ENCODE measurements at regions not wholly inside any gene's neighbourhood (a gene's known extent, or its start where the extent isn't known, plus 50 kb on each side); places are given as distances from the start of the nearest gene placed in this dataset.

GRCh38 chr2:3951131-3951954 lies 248.0 kb downstream of the DCDC2C start:
- Histone ChIP-seq H3K4me3 (no peak overlapping the region), H3K36me3 (no peaks in the 10 kb centered on the region), H3K9me3 (peaks cover 0 to 10% (median 5%) of the 10 kb centered on the region in 4 donors), H3K4me1 (no peaks in the 10 kb centered on the region), H3K27me3 (peaks cover 0 to 23% (median 0%) of the 10 kb centered on the region in 4 donors), H3K27ac (replicated peaks in 1 of 4) (no peak overlapping the region)
- TF ChIP-seq EP300 (IDR thresholded peaks at IDR 0.05), result no peak
- TF ChIP-seq POLR2A (IDR thresholded peaks at IDR 0.05; ENCODE audit: low read depth), result no peak
- TF ChIP-seq POLR2AphosphoS5 (IDR thresholded peaks at IDR 0.05), result no peak
- TF ChIP-seq CTCF (IDR thresholded peaks at IDR 0.05), result no peak
- peak; percentile 42 for DNase-seq (ENCODE audit: extremely low spot score)
- WGBS, result 86% methylated on average over 8 of the region's 11 CpGs
- intact Hi-C loops (cut with DNase I), result no loop called here

GRCh38 chr2:3952866-3953516 lies 249.6 kb downstream of the DCDC2C start:
- H3K4me3 ChIP-seq, result no peak overlapping the region
- TF ChIP-seq POLR2A (IDR thresholded peaks at IDR 0.05; ENCODE audit: low read depth), result no peak
- peak; percentile 39 for DNase-seq (ENCODE audit: extremely low spot score)
- no peaks in the 10 kb centered on the region for H3K4me1 ChIP-seq
- H3K27ac ChIP-seq (replicated peaks in 1 of 4), result no peak overlapping the region
- peaks cover 0 to 30% (median 0%) of the 10 kb centered on the region in 4 donors for H3K27me3 ChIP-seq
- peaks cover 0 to 10% (median 5%) of the 10 kb centered on the region in 4 donors for H3K9me3 ChIP-seq
- H3K36me3 ChIP-seq, result no peaks in the 10 kb centered on the region
- 44% methylated on average over 1 of the region's 12 CpGs for WGBS
- intact Hi-C loops (cut with DNase I), result no loop called here

GRCh38 chr2:3954261-3954660 lies 250.9 kb downstream of the DCDC2C start:
- intact Hi-C loops (cut with DNase I), result no loop called here
- no peak overlapping the region for H3K4me3 ChIP-seq
- no peak for TF ChIP-seq EP300 (IDR thresholded peaks at IDR 0.05)
- TF ChIP-seq POLR2A (IDR thresholded peaks at IDR 0.05; ENCODE audit: low read depth), result no peak
- no peak for TF ChIP-seq POLR2AphosphoS5 (IDR thresholded peaks at IDR 0.05)
- no peak for TF ChIP-seq CTCF (IDR thresholded peaks at IDR 0.05)
- H3K27ac ChIP-seq (replicated peaks in 1 of 4), result no peak overlapping the region
- no peaks in the 10 kb centered on the region for H3K4me1 ChIP-seq
- DNase-seq (ENCODE audit: extremely low spot score), result no peak
- peaks cover 0 to 42% (median 0%) of the 10 kb centered on the region in 4 donors for H3K27me3 ChIP-seq
- peaks cover 0 to 10% (median 5%) of the 10 kb centered on the region in 4 donors for H3K9me3 ChIP-seq
- WGBS, result 46% methylated on average over 5 of the region's 5 CpGs
- no peaks in the 10 kb centered on the region for H3K36me3 ChIP-seq

GRCh38 chr2:3956406-3956805 lies 253.0 kb downstream of the DCDC2C start:
- H3K9me3 ChIP-seq, result peaks cover 0 to 5% (median 2%) of the 10 kb centered on the region in 4 donors
- peak; percentile 66 for DNase-seq (ENCODE audit: extremely low spot score)
- no peaks in the 10 kb centered on the region for H3K4me1 ChIP-seq
- 66% methylated on average over 8 of the region's 8 CpGs for WGBS
- no peak for TF ChIP-seq POLR2AphosphoS5 (IDR thresholded peaks at IDR 0.05)
- TF ChIP-seq EP300 (IDR thresholded peaks at IDR 0.05), result no peak
- no peak for TF ChIP-seq POLR2A (IDR thresholded peaks at IDR 0.05; ENCODE audit: low read depth)
- no peak for TF ChIP-seq CTCF (IDR thresholded peaks at IDR 0.05)
- intact Hi-C loops (cut with DNase I), result no loop called here
- H3K27me3 ChIP-seq, result peaks cover 0 to 35% (median 0%) of the 10 kb centered on the region in 4 donors
- no peaks in the 10 kb centered on the region for H3K36me3 ChIP-seq
- H3K4me3 ChIP-seq, result no peak overlapping the region
- no peak overlapping the region for H3K27ac ChIP-seq (replicated peaks in 1 of 4)

DNA sequence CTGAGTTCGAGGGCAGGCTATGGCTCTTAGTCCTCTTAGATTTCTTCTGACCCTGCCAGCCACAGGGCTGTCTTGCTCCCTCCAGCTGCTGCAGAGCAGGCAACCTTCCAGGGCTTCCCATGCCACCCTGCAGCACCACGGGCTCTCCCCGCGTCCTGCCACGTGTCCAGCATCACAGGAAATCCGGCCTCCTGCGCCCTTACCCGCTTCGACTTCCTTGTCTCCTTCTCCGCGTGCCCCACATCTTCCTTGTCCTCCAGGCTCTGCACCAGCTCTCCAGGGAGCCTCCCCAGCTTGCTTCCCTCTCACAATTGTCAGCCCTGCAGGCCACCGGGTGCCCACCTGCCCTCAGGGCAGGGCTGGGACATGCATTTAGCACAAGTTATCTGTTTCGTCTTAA lies 253.5 kb downstream of the DCDC2C start:
- Histone ChIP-seq H3K36me3 (no peaks in the 10 kb centered on the region), H3K4me1 (no peaks in the 10 kb centered on the region), H3K4me3 (no peak overlapping the region), H3K9me3 (no peaks in the 10 kb centered on the region), H3K27ac (replicated peaks in 1 of 4) (no peak overlapping the region), H3K27me3 (peaks cover 0 to 33% (median 0%) of the 10 kb centered on the region in 4 donors)
- DNase-seq (ENCODE audit: extremely low spot score), result peak; percentile 85
- WGBS, result 88% methylated on average over 13 of the region's 13 CpGs
- intact Hi-C loops (cut with DNase I), result no loop called here
- TF ChIP-seq EP300 (IDR thresholded peaks at IDR 0.05), result no peak
- TF ChIP-seq POLR2AphosphoS5 (IDR thresholded peaks at IDR 0.05), result no peak
- TF ChIP-seq CTCF (IDR thresholded peaks at IDR 0.05), result no peak
- no peak for TF ChIP-seq POLR2A (IDR thresholded peaks at IDR 0.05; ENCODE audit: low read depth)
